ENCODE measurements at regions not wholly inside any gene's neighbourhood (a gene's known extent, or its start where the extent isn't known, plus 50 kb on each side); places are given as distances from the start of the nearest gene placed in this dataset.

- Histone ChIP-seq H3K79me2 (replicated peaks; ENCODE audit: insufficient read depth, low read length) (no peaks in the 10 kb centered on the region), H3K27me3 (ENCODE audit: insufficient read depth, low read depth, low read length) (no peaks in the 10 kb centered on the region), H3K27ac (ENCODE audit: low read length) (no peak overlapping the region), H3K4me3 (ENCODE audit: low read length) (no peak overlapping the region), H3K4me2 (ENCODE audit: low read length) (no peak overlapping the region), H3K9me3 (ENCODE audit: low read length) (no peaks in the 10 kb centered on the region), H3K36me3 (ENCODE audit: insufficient read depth, low read length) (no peaks in the 10 kb centered on the region), H2AFZ (ENCODE audit: low read depth, low read length) (no peak overlapping the region), H3F3A (ENCODE audit: insufficient read depth, low read length, poor library complexity, severe bottlenecking) (no peaks in the 10 kb centered on the region), H4K20me1 (ENCODE audit: insufficient read depth) (no peaks in the 10 kb centered on the region), H3K9me2 (ENCODE audit: insufficient read depth, low read length) (no peaks in the 10 kb centered on the region), H3K9ac (ENCODE audit: low read length) (no peak overlapping the region)
- TF ChIP-seq MXI1 (conservative IDR thresholded peaks at IDR 0.05; ENCODE audit: poor library complexity, severe bottlenecking) (no peak), REST (IDR thresholded peaks at IDR 0.05; ENCODE audit: borderline replicate concordance) (no peak), TAF1 (IDR thresholded peaks at IDR 0.05; ENCODE audit: low read depth) (no peak), EZH2 (IDR thresholded peaks at IDR 0.05; ENCODE audit: borderline replicate concordance, insufficient read depth, low read length, poor library complexity, severe bottlenecking) (no peak), POLR2AphosphoS5 (IDR thresholded peaks at IDR 0.05) (no peak), CTCF (IDR thresholded peaks at IDR 0.05; ENCODE audit: poor library complexity, severe bottlenecking) (no peak), RAD21 (conservative IDR thresholded peaks at IDR 0.05) (no peak), SMC3 (conservative IDR thresholded peaks at IDR 0.05; ENCODE audit: poor library complexity) (no peak), EP300 (conservative IDR thresholded peaks at IDR 0.05; ENCODE audit: poor library complexity, severe bottlenecking) (no peak)
Observed at GRCh38 chr7:145753004-145753403, 363.6 kb upstream of the CNTNAP2 start.

GRCh38 chr7:145737617-145738016, 379.0 kb upstream of the CNTNAP2 start:
- H3K4me3 ChIP-seq (ENCODE audit: low read length) = no peak overlapping the region
- H3K27me3 ChIP-seq (ENCODE audit: insufficient read depth, low read depth, low read length) = no peaks in the 10 kb centered on the region
- no peak overlapping the region for H3K4me2 ChIP-seq (ENCODE audit: low read length)
- H3K9me3 ChIP-seq (ENCODE audit: low read length) = no peaks in the 10 kb centered on the region
- TF ChIP-seq RAD21 (conservative IDR thresholded peaks at IDR 0.05) = no peak
- TF ChIP-seq POLR2AphosphoS5 (IDR thresholded peaks at IDR 0.05) = no peak
- TF ChIP-seq SMC3 (conservative IDR thresholded peaks at IDR 0.05; ENCODE audit: poor library complexity) = no peak
- no peak for TF ChIP-seq CTCF (IDR thresholded peaks at IDR 0.05; ENCODE audit: poor library complexity, severe bottlenecking)
- TF ChIP-seq REST (IDR thresholded peaks at IDR 0.05; ENCODE audit: borderline replicate concordance) = no peak
- no peak for TF ChIP-seq TAF1 (IDR thresholded peaks at IDR 0.05; ENCODE audit: low read depth)
- no peak for TF ChIP-seq MXI1 (conservative IDR thresholded peaks at IDR 0.05; ENCODE audit: poor library complexity, severe bottlenecking)
- TF ChIP-seq EZH2 (IDR thresholded peaks at IDR 0.05; ENCODE audit: borderline replicate concordance, insufficient read depth, low read length, poor library complexity, severe bottlenecking) = no peak
- no peak for TF ChIP-seq EP300 (conservative IDR thresholded peaks at IDR 0.05; ENCODE audit: poor library complexity, severe bottlenecking)
- H4K20me1 ChIP-seq (ENCODE audit: insufficient read depth) = no peaks in the 10 kb centered on the region
- H3K9ac ChIP-seq (ENCODE audit: low read length) = no peak overlapping the region
- H3F3A ChIP-seq (ENCODE audit: insufficient read depth, low read length, poor library complexity, severe bottlenecking) = no peaks in the 10 kb centered on the region
- no peaks in the 10 kb centered on the region for H3K79me2 ChIP-seq (replicated peaks; ENCODE audit: insufficient read depth, low read length)
- H3K9me2 ChIP-seq (ENCODE audit: insufficient read depth, low read length) = no peaks in the 10 kb centered on the region
- H3K27ac ChIP-seq (ENCODE audit: low read length) = no peak overlapping the region
- H3K36me3 ChIP-seq (ENCODE audit: insufficient read depth, low read length) = no peaks in the 10 kb centered on the region
- no peak overlapping the region for H2AFZ ChIP-seq (ENCODE audit: low read depth, low read length)

All from neural cell (in vitro differentiated cells).